WI38 (cell line): ENCODE measurements at regions not wholly inside any gene's neighbourhood (a gene's known extent, or its start where the extent isn't known, plus 50 kb on each side); places are given as distances from the start of the nearest gene placed in this dataset.

Experiments used
- H3K4me3 ChIP-seq: 2 replicates; pipeline ENCODE4 v1.5.1; 2011; ENCODE audit warnings: low read depth, mild to moderate bottlenecking, control low read depth, low read length
- TF ChIP-seq, protein P1 (sequence below): IDR thresholded peaks from 2 replicates; pipeline ENCODE4 v1.5.1; 2012; ENCODE audit warnings: low read depth, mild to moderate bottlenecking, control low read depth, low read length

DNA sequence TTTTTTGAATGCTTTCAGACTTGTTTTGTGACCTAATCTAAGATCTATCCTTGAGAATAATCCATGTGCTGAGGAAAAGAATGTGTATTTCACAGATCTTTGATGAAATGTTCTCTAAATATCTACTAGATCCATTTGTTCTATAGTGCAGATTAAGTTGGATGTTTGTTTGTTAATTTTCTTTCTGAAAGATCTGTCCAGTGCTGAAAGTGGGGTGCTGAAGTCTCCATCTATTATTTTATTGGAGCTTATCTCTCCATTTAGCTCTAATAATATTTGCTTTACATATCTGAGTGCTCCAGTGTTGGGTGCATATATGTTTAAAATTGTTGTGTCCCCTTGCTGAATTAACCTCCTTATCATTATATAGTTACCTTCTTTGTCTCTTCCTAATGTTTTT is 303.6 kb downstream of the HTR1B start:
- TF ChIP-seq, protein P1, sequence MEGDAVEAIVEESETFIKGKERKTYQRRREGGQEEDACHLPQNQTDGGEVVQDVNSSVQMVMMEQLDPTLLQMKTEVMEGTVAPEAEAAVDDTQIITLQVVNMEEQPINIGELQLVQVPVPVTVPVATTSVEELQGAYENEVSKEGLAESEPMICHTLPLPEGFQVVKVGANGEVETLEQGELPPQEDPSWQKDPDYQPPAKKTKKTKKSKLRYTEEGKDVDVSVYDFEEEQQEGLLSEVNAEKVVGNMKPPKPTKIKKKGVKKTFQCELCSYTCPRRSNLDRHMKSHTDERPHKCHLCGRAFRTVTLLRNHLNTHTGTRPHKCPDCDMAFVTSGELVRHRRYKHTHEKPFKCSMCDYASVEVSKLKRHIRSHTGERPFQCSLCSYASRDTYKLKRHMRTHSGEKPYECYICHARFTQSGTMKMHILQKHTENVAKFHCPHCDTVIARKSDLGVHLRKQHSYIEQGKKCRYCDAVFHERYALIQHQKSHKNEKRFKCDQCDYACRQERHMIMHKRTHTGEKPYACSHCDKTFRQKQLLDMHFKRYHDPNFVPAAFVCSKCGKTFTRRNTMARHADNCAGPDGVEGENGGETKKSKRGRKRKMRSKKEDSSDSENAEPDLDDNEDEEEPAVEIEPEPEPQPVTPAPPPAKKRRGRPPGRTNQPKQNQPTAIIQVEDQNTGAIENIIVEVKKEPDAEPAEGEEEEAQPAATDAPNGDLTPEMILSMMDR: no peak
- no peak overlapping the region for H3K4me3 ChIP-seq

DNA sequence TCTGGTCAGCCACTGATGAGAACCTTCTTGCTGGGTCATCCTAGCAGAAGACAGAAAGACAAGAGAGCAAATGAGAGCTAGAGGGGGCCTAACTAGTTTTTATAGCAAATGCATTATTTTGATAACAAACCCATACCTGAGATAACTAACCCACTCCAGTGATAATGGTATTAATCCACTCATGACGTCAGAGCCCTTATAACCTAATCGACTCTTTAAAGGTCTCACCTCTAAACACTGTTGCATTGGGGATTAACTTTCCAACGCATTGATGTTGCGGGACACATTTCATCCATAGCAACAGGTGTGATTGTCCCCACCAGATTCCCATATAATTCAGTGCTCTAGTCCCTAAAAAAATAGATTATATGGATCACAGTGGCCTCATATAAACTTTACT is 312.1 kb downstream of the HTR1B start:
- no peak overlapping the region for H3K4me3 ChIP-seq
- TF ChIP-seq, protein P1: no peak

DNA sequence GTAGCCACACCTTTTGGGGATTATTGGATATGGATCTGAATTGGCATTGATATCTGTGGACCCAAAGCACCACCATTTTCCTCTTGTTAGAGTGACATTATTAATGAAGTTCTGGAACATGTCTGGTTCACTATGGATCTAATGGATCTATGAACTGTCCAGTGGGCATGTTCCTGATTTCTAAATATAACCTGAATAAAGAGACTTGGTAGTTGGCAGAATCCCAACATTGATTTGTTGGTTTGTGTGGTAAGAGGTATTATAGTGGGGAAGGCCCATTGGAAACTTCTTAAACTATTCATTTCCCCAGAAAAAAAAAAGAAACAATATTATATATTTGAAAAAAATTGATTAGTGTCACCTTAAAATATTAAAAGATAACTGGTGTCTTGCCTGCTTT is 312.6 kb downstream of the HTR1B start:
- TF ChIP-seq, protein P1: no peak
- H3K4me3 ChIP-seq: no peak overlapping the region

DNA sequence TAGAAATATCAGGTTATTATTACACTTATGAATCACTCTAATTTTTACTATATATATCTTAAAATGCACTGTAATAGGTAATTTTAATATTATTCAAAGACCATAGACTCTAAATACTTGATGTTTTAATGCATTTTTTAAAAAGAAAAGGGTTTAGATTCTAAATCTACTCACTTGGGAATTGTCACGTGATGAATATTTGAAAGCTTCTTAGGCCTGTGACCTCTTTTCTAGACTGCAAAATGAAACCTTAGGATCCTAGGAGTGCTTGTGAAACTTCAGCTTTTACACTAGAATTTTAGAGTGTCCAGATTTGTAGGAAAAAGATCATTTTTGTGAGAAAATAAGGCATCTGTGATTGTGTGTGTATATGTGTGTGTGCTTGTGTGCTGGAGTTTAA is 318.0 kb downstream of the HTR1B start:
- no peak overlapping the region for H3K4me3 ChIP-seq
- TF ChIP-seq, protein P1: no peak

DNA sequence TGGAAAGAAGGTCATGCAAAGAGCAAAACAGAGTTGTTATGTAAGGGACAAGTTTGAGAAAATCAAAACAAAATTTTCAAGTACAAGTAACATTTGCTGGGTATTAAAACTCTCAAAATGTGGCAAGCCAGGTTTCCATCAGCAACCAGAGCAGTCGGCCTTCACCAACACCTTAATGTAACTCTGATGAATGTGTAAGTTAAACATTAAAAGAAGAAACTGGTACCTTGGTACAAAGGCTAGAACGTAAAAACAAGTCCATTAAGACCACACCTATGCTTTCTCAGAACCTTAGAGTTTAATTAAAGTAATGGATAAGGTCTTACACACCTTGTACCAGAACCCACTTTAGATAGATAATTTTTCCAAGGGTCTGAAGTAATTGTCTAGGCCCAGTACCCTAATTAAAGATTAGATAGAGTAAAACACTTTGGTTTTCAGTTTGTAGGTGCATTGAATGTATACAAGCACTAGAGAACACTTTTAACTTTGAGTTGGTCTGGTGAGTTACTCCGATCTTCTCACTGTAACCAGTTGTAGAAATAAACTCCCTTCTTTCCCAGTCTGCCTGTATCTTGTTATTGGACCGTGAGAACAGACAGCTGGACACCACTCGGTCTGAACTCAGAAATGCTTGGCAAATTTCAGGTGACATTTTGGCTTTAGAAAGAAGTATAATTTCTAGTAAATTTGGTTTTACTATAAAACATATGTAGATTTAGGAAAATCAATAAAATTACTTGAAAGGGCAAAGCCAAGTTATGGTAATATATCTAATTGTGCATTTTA is 319.4 kb downstream of the HTR1B start:
- no peak overlapping the region for H3K4me3 ChIP-seq
- TF ChIP-seq, protein P1: no peak

DNA sequence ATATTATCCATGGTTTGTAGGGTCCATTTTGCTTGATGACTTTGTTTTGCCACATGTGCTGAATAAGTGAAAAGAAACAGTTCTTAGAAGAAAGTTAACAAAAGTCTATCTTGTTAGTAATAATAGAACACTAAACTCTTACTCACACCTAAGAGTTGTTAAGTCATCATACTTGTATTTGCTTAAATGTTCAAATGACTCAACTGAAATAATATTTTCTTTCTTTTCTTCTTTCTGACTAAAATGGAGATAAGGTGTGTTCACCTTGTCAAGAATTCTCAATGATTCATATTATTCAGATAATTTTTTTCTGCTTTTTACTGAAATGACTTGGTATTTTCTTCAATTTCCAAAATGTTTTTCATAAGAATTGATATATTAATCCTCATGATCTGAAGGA is 327.2 kb downstream of the HTR1B start:
- no peak overlapping the region for H3K4me3 ChIP-seq
- TF ChIP-seq, protein P1: no peak

DNA sequence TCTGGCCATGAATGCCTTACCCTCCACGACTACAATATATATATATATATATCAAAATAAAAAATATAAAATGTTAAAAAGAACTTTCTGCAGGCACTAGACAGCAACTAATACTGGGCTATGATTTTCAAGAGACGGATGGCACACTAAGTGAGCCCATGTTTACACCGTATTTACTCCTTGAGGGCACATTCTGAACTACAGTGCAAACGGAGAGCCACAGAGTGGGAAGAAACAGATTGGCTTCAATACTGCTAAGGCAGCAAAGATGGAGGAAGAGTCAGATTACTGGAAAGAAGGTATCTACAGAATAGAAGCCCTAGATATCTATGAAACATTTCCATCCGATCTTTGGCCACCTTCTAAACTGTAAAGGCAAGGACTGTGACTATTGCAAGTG is 330.3 kb downstream of the HTR1B start:
- TF ChIP-seq, protein P1: no peak
- H3K4me3 ChIP-seq: no peak overlapping the region
